ENCODE measurements at regions not wholly inside any gene's neighbourhood (a gene's known extent, or its start where the extent isn't known, plus 50 kb on each side); places are given as distances from the start of the nearest gene placed in this dataset.

- no peak for TF ChIP-seq CTCF (IDR thresholded peaks at IDR 0.05; ENCODE audit: low read length)
- TF ChIP-seq EZH2phosphoT487 (IDR thresholded peaks at IDR 0.05; ENCODE audit: low read length): no peak
These were observed 124.1 kb downstream of the MFSD1 start for GRCh38 chr3:158925828-158926494.

Measured in MM.1S (cell line).